GM12878 (cell line): ENCODE measurements at regions not wholly inside any gene's neighbourhood (a gene's known extent, or its start where the extent isn't known, plus 50 kb on each side); places are given as distances from the start of the nearest gene placed in this dataset.

ENCODE experiments used
- ATAC-seq: fragments of 200-7000 bp; cut with Tn5 transposase; 3 replicates; pipeline ENCODE4 v1.9.1; 2020; ENCODE audit warnings: mild to moderate bottlenecking, moderate library complexity
- BruUV-seq: library from RNA; stranded (reverse); fragments of 400-500 nt; replicated peaks from 2 replicates; lab custom pipeline; 2021; lab: Mats Ljungman, UMichigan
- CTCF ChIA-PET: fragments of 300-600 bp; sonication (Branson Sonifier 250); formaldehyde crosslinking; extraction: SDS; loops from one replicate; lab custom pipeline; 2021; ENCODE audit warnings: inconsistent platforms; lab: Yijun Ruan, JAX
- POLR2A ChIA-PET: fragments of 350-600 bp; formaldehyde crosslinking; extraction: SDS; loops from one replicate; lab custom pipeline; 2021; ENCODE audit warnings: inconsistent platforms; lab: Charles Lee
- RAD21 ChIA-PET: fragments of 300-600 bp; sonication (Branson Sonifier 250); formaldehyde crosslinking; loops from one replicate; lab custom pipeline; 2023; ENCODE audit warnings: antibody characterized with exemption; ENCODE audit not compliant: unreplicated experiment; lab: Charles Lee
- SMC1A ChIA-PET: fragments of 300-600 bp; sonication (Branson Sonifier 250); formaldehyde crosslinking; loops from one replicate; lab custom pipeline; 2023; ENCODE audit not compliant: unreplicated experiment, uncharacterized antibody; lab: Charles Lee
- DNase-seq: peaks from one replicate; pipeline ENCODE4 v3.0.0-alpha.2; 2011; ENCODE audit warnings: low read depth, low spot score
- FAIRE-seq: peaks from 3 replicates; lab custom pipeline; 2011; peaks lifted over from hg19 to GRCh38; lab: Jason Lieb, UNC
- H2AFZ ChIP-seq: 2 replicates; pipeline ENCODE4 v1.6.0; 2011; ENCODE audit warnings: low read depth, low read length, control low read depth; ENCODE audit not compliant: control insufficient read depth
- H3K27ac ChIP-seq: 2 replicates; pipeline ENCODE4 v1.5.1; 2011; ENCODE audit warnings: control low read depth; ENCODE audit not compliant: control insufficient read depth, insufficient read depth
- H3K27me3 ChIP-seq, 2 experiments: replicated peaks in 1 of 2; 2 replicates each; pipeline versions ENCODE4 v1.6.0 to v1.6.1; 2011; ENCODE audit warnings: low read length in 1 of 2; ENCODE audit not compliant: control insufficient read depth in 2 of 2, insufficient read depth in 2 of 2
- H3K36me3 ChIP-seq, 2 experiments: 2 replicates each; pipeline ENCODE4 v1.5.1; 2011; ENCODE audit warnings: low read length in 1 of 2; ENCODE audit not compliant: control insufficient read depth in 2 of 2, insufficient read depth in 2 of 2
- H3K4me1 ChIP-seq: 2 replicates; pipeline ENCODE4 v1.6.1; 2011; ENCODE audit warnings: mild to moderate bottlenecking, low read length, moderate library complexity, mixed read lengths; ENCODE audit not compliant: control insufficient read depth, insufficient read depth
- H3K4me2 ChIP-seq: 2 replicates; pipeline ENCODE4 v1.6.0; 2011; ENCODE audit warnings: control low read depth; ENCODE audit not compliant: control insufficient read depth, insufficient read depth
- H3K4me3 ChIP-seq: fragments of 200-600 bp; sonication (generic); 2 replicates; pipeline ENCODE4 v1.5.1; 2016
- H3K79me2 ChIP-seq: 2 replicates; pipeline ENCODE4 v1.6.0; 2011; ENCODE audit warnings: low read length; ENCODE audit not compliant: control insufficient read depth, insufficient read depth
- H3K9ac ChIP-seq: 2 replicates; pipeline ENCODE4 v1.8.0; 2011; ENCODE audit warnings: low read length, control low read depth, mixed read lengths; ENCODE audit not compliant: control insufficient read depth, insufficient read depth
- H3K9me3 ChIP-seq: replicated peaks from 3 replicates; pipeline ENCODE4 v1.5.1; 2011; ENCODE audit warnings: mild to moderate bottlenecking, low read length; ENCODE audit not compliant: control insufficient read depth, insufficient read depth
- H4K20me1 ChIP-seq: 2 replicates; pipeline ENCODE4 v1.6.0; 2011; ENCODE audit not compliant: control insufficient read depth, insufficient read depth
- FOXM1 ChIP-seq: IDR thresholded peaks from 2 replicates; pipeline ENCODE4 v1.6.1; 2012; ENCODE audit warnings: low read depth, mild to moderate bottlenecking, inconsistent platforms, low read length, moderate library complexity
- IRF5 ChIP-seq: fragments of 450-650 bp; IDR thresholded peaks from 2 replicates; pipeline ENCODE4 v1.6.1; 2017; ENCODE audit warnings: borderline replicate concordance
- MAX ChIP-seq: IDR thresholded peaks from 2 replicates; pipeline ENCODE4 v1.6.1; 2012; ENCODE audit warnings: low read depth, low read length, improper control_type of control experiment
- MEF2A ChIP-seq: IDR thresholded peaks from 2 replicates; pipeline ENCODE4 v1.6.1; 2011; ENCODE audit warnings: low read depth, mild to moderate bottlenecking, low read length, moderate library complexity; ENCODE audit not compliant: insufficient read depth
- MLLT1 ChIP-seq: fragments of 450-650 bp; IDR thresholded peaks from 2 replicates; pipeline ENCODE4 v1.6.1; 2016; ENCODE audit warnings: mild to moderate bottlenecking
- MTA2 ChIP-seq: fragments of 450-650 bp; IDR thresholded peaks from 2 replicates; pipeline ENCODE4 v1.6.1; 2016; ENCODE audit warnings: low read depth, mild to moderate bottlenecking, moderate library complexity
- MTA3 ChIP-seq: IDR thresholded peaks from 2 replicates; pipeline ENCODE4 v1.6.1; 2012; ENCODE audit warnings: low read length, inconsistent platforms, borderline replicate concordance
- NFYA ChIP-seq: IDR thresholded peaks from 2 replicates; pipeline ENCODE4 v1.6.1; 2011; ENCODE audit warnings: low read depth, mild to moderate bottlenecking, low read length, improper control_type of control experiment, borderline replicate concordance
- NKRF ChIP-seq: fragments of 450-650 bp; conservative IDR thresholded peaks from 2 replicates; pipeline ENCODE4 v1.6.1; 2017; ENCODE audit warnings: mild to moderate bottlenecking, moderate library complexity
- PBX3 ChIP-seq: IDR thresholded peaks from 2 replicates; pipeline ENCODE4 v1.6.1; 2011; ENCODE audit warnings: mild to moderate bottlenecking, low read depth, low read length, moderate library complexity; ENCODE audit not compliant: insufficient replicate concordance
- RAD21 ChIP-seq: IDR thresholded peaks from 2 replicates; pipeline ENCODE4 v1.6.1; 2011; ENCODE audit warnings: mild to moderate bottlenecking, low read depth, low read length, moderate library complexity; ENCODE audit not compliant: insufficient read depth
- RBBP5 ChIP-seq: fragments of 200-600 bp; sonication (generic); conservative IDR thresholded peaks from 2 replicates; pipeline ENCODE4 v1.6.1; 2016
- RCOR1 ChIP-seq: conservative IDR thresholded peaks from 2 replicates; pipeline ENCODE4 v1.6.1; 2012; ENCODE audit warnings: low read depth, low read length, improper control_type of control experiment
- ZNF384 ChIP-seq: IDR thresholded peaks from 2 replicates; pipeline ENCODE4 v1.6.1; 2012; ENCODE audit warnings: low read depth, mild to moderate bottlenecking, low read length, improper control_type of control experiment, borderline replicate concordance
- ZNF687 ChIP-seq: fragments of 450-650 bp; IDR thresholded peaks from 2 replicates; pipeline ENCODE4 v1.6.1; 2017; ENCODE audit warnings: mild to moderate bottlenecking, moderate library complexity
- WGBS: methylation state at CpG from one replicate; pipeline ENCODE4 v1.1.6; 2016; ENCODE audit warnings: low lambda C conversion rate; ENCODE audit not compliant: insufficient replicate concordance, insufficient coverage; ENCODE audit errors: missing lambda C conversion rate; 5-methylcytosine and 5-hydroxymethylcytosine counted together
- in situ Hi-C: fragments of 300-500 bp; cut with MboI; formaldehyde crosslinking; loops from 9 replicates; pipeline ENCODE4 v1.14.3; 2018; ENCODE audit warnings: mixed read lengths
- intact Hi-C: fragments of 100-400 bp; cut with micrococcal nuclease; formaldehyde crosslinking; loops from one replicate; pipeline ENCODE4 v1.14.2; 2022; ENCODE audit not compliant: unreplicated experiment

GRCh38 chr10:105409370-105409769 lies 768.3 kb downstream of the SORCS3 start:
- H3K9me3 ChIP-seq, result no peaks in the 10 kb centered on the region
- ChIA-PET POLR2A (no interaction called here), RAD21 (no interaction called here), CTCF (no interaction called here), SMC1A (no interaction called here)
- H3K79me2 ChIP-seq, result no peaks in the 10 kb centered on the region
- H3K4me3 ChIP-seq, result no peak overlapping the region
- intact Hi-C loops (no loop called here), in situ Hi-C loops (no loop called here)
- H3K36me3 ChIP-seq, result no peaks in the 10 kb centered on the region
- ATAC-seq, result no peak
- no peaks in the 10 kb centered on the region for H3K27me3 ChIP-seq
- H3K4me1 ChIP-seq, result no peaks in the 10 kb centered on the region
- FAIRE-seq, result no peak
- H3K9ac ChIP-seq, result no peak overlapping the region
- no peak overlapping the region for H3K4me2 ChIP-seq
- DNase-seq, result no peak
- no peak overlapping the region for H2AFZ ChIP-seq
- no TSS peak for BruUV-seq
- WGBS, result 0% methylated on average over 1 of the region's 1 CpG
- H4K20me1 ChIP-seq, result no peaks in the 10 kb centered on the region
- no peak overlapping the region for H3K27ac ChIP-seq
- TF ChIP-seq IRF5 (no peak), ZNF384 (no peak), MAX (no peak), PBX3 (no peak), MTA3 (no peak), MEF2A (no peak), RAD21 (no peak), RBBP5 (no peak), NKRF (no peak), ZNF687 (no peak), NFYA (no peak), RCOR1 (no peak), FOXM1 (no peak), MLLT1 (no peak), MTA2 (no peak)
